Spleen (tissue), 11 donors: ENCODE measurements at regions not wholly inside any gene's neighbourhood (a gene's known extent, or its start where the extent isn't known, plus 50 kb on each side); places are given as distances from the start of the nearest gene placed in this dataset.

Experiments
- DNase-seq: peaks from one replicate; pipeline ENCODE4 v3.0.0-alpha.2; 2020
- H3K27ac ChIP-seq, 8 donors: fragments of 200-600 bp; sonication (generic) in 7 of 8; 1 replicate in 4 of 8; 2 replicates in 4 of 8; pipeline versions ENCODE4 v1.5.0 to v1.8.0; 2016 to 2021; ENCODE audit warnings: inconsistent platforms in 4 of 8, mild to moderate bottlenecking in 4 of 8, moderate library complexity in 1 of 8
- H3K27me3 ChIP-seq, 7 donors: fragments of 200-600 bp; sonication (generic) in 6 of 7; replicated peaks in 1 of 7; 1 replicate in 4 of 7; 2 replicates in 3 of 7; pipeline versions ENCODE4 v1.5.0 to v1.8.0; 2016 to 2021; ENCODE audit warnings: inconsistent platforms in 3 of 7, mild to moderate bottlenecking in 1 of 7
- H3K36me3 ChIP-seq, 6 donors: fragments of 200-600 bp; sonication (generic) in 5 of 6; 1 replicate in 4 of 6; 2 replicates in 2 of 6; pipeline versions ENCODE4 v1.5.0 to v1.8.0; 2016 to 2021; ENCODE audit warnings: inconsistent platforms in 2 of 6
- H3K4me1 ChIP-seq, 6 donors: fragments of 200-600 bp; sonication (generic) in 5 of 6; 1 replicate in 3 of 6; 2 replicates in 3 of 6; pipeline versions ENCODE4 v1.5.0 to v1.8.0; 2016 to 2021; ENCODE audit warnings: inconsistent platforms in 3 of 6
- H3K4me3 ChIP-seq, 8 donors: fragments of 200-600 bp; sonication (generic) in 7 of 8; 1 replicate in 4 of 8; 2 replicates in 4 of 8; pipeline versions ENCODE4 v1.5.0 to v1.8.0; 2016 to 2021; ENCODE audit warnings: inconsistent platforms in 4 of 8, mild to moderate bottlenecking in 4 of 8, moderate library complexity in 2 of 8
- H3K9me3 ChIP-seq, 8 donors: fragments of 200-600 bp; sonication (generic) in 7 of 8; 1 replicate in 4 of 8; 2 replicates in 4 of 8; pipeline versions ENCODE4 v1.5.0 to v1.8.0; 2016 to 2021; ENCODE audit warnings: inconsistent platforms in 4 of 8
- CTCF ChIP-seq, 11 experiments: fragments of 200-600 bp in 7 of 11; fragments of 450-650 bp in 4 of 11; sonication (generic) in 4 of 11; IDR thresholded peaks in 8 of 11; conservative IDR thresholded peaks in 3 of 11; 1 replicate in 7 of 11; 2 replicates in 4 of 11; pipeline versions ENCODE4 v1.4.0 to v1.8.0; 2016 to 2021; ENCODE audit warnings: antibody characterized with exemption in 11 of 11, inconsistent platforms in 4 of 11, mild to moderate bottlenecking in 1 of 11
- POLR2A ChIP-seq, 3 donors: fragments of 450-650 bp; IDR thresholded peaks; one replicate each; pipeline ENCODE4 v1.5.1; 2017; ENCODE audit warnings: antibody characterized with exemption in 3 of 3, mild to moderate bottlenecking in 1 of 3
- POLR2AphosphoS5 ChIP-seq, 3 donors: sonication (generic); formaldehyde crosslinking; IDR thresholded peaks; one replicate each; pipeline ENCODE4 v1.5.1; 2017; ENCODE audit warnings: antibody characterized with exemption in 3 of 3
- WGBS, 5 donors: extraction: QIAGEN DNeasy Blood & Tissue Kit in 3 of 5; methylation state at CpG; one replicate each; pipeline versions ENCODE4 v1.1.5 to v1.1.7; 2013 to 2018; 5-methylcytosine and 5-hydroxymethylcytosine counted together
- intact Hi-C: fragments of 100-400 bp; cut with DNase I; formaldehyde crosslinking; loops from one replicate; pipeline ENCODE4 v1.15.0; 2023; ENCODE audit warnings: low total_unique reads
- donor health status: healthy with polysubstance abuse.
- donor health status: DM: no; HTN: no; CAD: no; lungs with moderate emphysema.
- donor health status: DM: no; HTN: no; CAD: no.
- donor health status: Bipolar disorder and iron deficiency.
- donor health status: healthy.
- donor health status: DM: no; HTN: no; CAD: no.
- donor health status: DM: yes; HTN: yes; CAD: no.

- Histone ChIP-seq H3K4me1 (no peaks in the 10 kb centered on the region), H3K9me3 (no peaks in the 10 kb centered on the region), H3K27me3 (no peaks in the 10 kb centered on the region), H3K36me3 (no peaks in the 10 kb centered on the region), H3K4me3 (no peak overlapping the region), H3K27ac (no peak overlapping the region)
- DNase-seq, result no peak
- TF ChIP-seq POLR2A (IDR thresholded peaks at IDR 0.05) (no peak), CTCF (IDR thresholded peaks at IDR 0.05 in 8 of 11, conservative IDR thresholded peaks at IDR 0.05 in 3 of 11) (no peak), POLR2AphosphoS5 (IDR thresholded peaks at IDR 0.05) (no peak)
- intact Hi-C loops, result no loop called here
Observed at GRCh38 chr18:2032036-2032435, 539.3 kb downstream of the METTL4 start.

- 90 to 95% (median 94%) methylated on average over 7 of the region's 7 CpGs for WGBS, 5 donors
- H3K27ac ChIP-seq, result no peak overlapping the region
- intact Hi-C loops, result no loop called here
Observed at GRCh38 chr18:2035056-2035455, 536.2 kb downstream of the METTL4 start.

GRCh38 chr18:2036086-2036485 is 535.2 kb downstream of the METTL4 start:
- no peak overlapping the region for H3K27ac ChIP-seq
- no peaks in the 10 kb centered on the region for H3K4me1 ChIP-seq
- 36 to 67% (median 44%) methylated on average over 3 of the region's 3 CpGs for WGBS, 5 donors
- TF ChIP-seq CTCF (IDR thresholded peaks at IDR 0.05 in 8 of 11, conservative IDR thresholded peaks at IDR 0.05 in 3 of 11), result no peak
- TF ChIP-seq POLR2AphosphoS5 (IDR thresholded peaks at IDR 0.05), result no peak
- no peak for TF ChIP-seq POLR2A (IDR thresholded peaks at IDR 0.05)
- DNase-seq, result no peak
- no peak overlapping the region for H3K4me3 ChIP-seq
- H3K9me3 ChIP-seq, result peaks cover 0 to 7% (median 2%) of the 10 kb centered on the region in 8 donors
- no peaks in the 10 kb centered on the region for H3K36me3 ChIP-seq
- intact Hi-C loops, result no loop called here
- no peaks in the 10 kb centered on the region for H3K27me3 ChIP-seq

More at GRCh38 chr18:2035056-2035455, 536.2 kb downstream of the METTL4 start:
- Histone ChIP-seq H3K4me3 (no peak overlapping the region), H3K27me3 (no peaks in the 10 kb centered on the region), H3K36me3 (no peaks in the 10 kb centered on the region), H3K4me1 (no peaks in the 10 kb centered on the region), H3K9me3 (peaks cover 0 to 3% (median 0%) of the 10 kb centered on the region in 8 donors)
- DNase-seq, result no peak
- TF ChIP-seq POLR2AphosphoS5 (IDR thresholded peaks at IDR 0.05) (no peak), POLR2A (IDR thresholded peaks at IDR 0.05) (no peak), CTCF (IDR thresholded peaks at IDR 0.05 in 8 of 11, conservative IDR thresholded peaks at IDR 0.05 in 3 of 11) (no peak)

GRCh38 chr18:2040279-2040678 is 531.0 kb downstream of the METTL4 start:
- intact Hi-C loops, result no loop called here

More at GRCh38 chr18:2040279-2040678, 531.0 kb downstream of the METTL4 start:
- H3K4me1 ChIP-seq, result no peaks in the 10 kb centered on the region
- no peak overlapping the region for H3K27ac ChIP-seq
- H3K4me3 ChIP-seq, result no peak overlapping the region
- no peaks in the 10 kb centered on the region for H3K36me3 ChIP-seq
- TF ChIP-seq POLR2A (IDR thresholded peaks at IDR 0.05) (no peak), CTCF (IDR thresholded peaks at IDR 0.05 in 8 of 11, conservative IDR thresholded peaks at IDR 0.05 in 3 of 11) (no peak), POLR2AphosphoS5 (IDR thresholded peaks at IDR 0.05) (no peak)
- H3K9me3 ChIP-seq, result peaks cover 0 to 7% (median 2%) of the 10 kb centered on the region in 8 donors
- H3K27me3 ChIP-seq, result no peaks in the 10 kb centered on the region
- 85 to 94% (median 90%) methylated on average over 3 of the region's 3 CpGs for WGBS, 5 donors
- no peak for DNase-seq
